ENCODE measurements at regions not wholly inside any gene's neighbourhood (a gene's known extent, or its start where the extent isn't known, plus 50 kb on each side); places are given as distances from the start of the nearest gene placed in this dataset.

- H3K4me3 ChIP-seq (ENCODE audit: low read depth, low read length), result no peak overlapping the region
- no peak for TF ChIP-seq CTCF (IDR thresholded peaks at IDR 0.05; ENCODE audit: low read depth, low read length, missing control alignments)
- no peak for DNase-seq (ENCODE audit: low read depth)
These were observed 209.1 kb upstream of the TUT7 start for GRCh38 chr9:86563350-86563749.

- H3K4me3 ChIP-seq (ENCODE audit: low read depth, low read length), result no peak overlapping the region
- no peak for DNase-seq (ENCODE audit: low read depth)
- TF ChIP-seq CTCF (IDR thresholded peaks at IDR 0.05; ENCODE audit: low read depth, low read length, missing control alignments), result no peak
These were observed 208.5 kb upstream of the TUT7 start for GRCh38 chr9:86562691-86563090.

GRCh38 chr9:86557918-86558317, 203.7 kb upstream of the TUT7 start:
- no peak for TF ChIP-seq CTCF (IDR thresholded peaks at IDR 0.05; ENCODE audit: low read depth, low read length, missing control alignments)
- DNase-seq (ENCODE audit: low read depth), result no peak
- no peak overlapping the region for H3K4me3 ChIP-seq (ENCODE audit: low read depth, low read length)

GRCh38 chr9:86557063-86557766, 203.0 kb upstream of the TUT7 start:
- no peak for TF ChIP-seq CTCF (IDR thresholded peaks at IDR 0.05; ENCODE audit: low read depth, low read length, missing control alignments)
- no peak overlapping the region for H3K4me3 ChIP-seq (ENCODE audit: low read depth, low read length)
- no peak for DNase-seq (ENCODE audit: low read depth)

- H3K4me3 ChIP-seq (ENCODE audit: low read depth, low read length), result no peak overlapping the region
- no peak for DNase-seq (ENCODE audit: low read depth)
- no peak for TF ChIP-seq CTCF (IDR thresholded peaks at IDR 0.05; ENCODE audit: low read depth, low read length, missing control alignments)
These were observed 201.5 kb upstream of the TUT7 start for GRCh38 chr9:86555661-86556060.

GRCh38 chr9:86550401-86550800, 196.2 kb upstream of the TUT7 start:
- no peak for DNase-seq (ENCODE audit: low read depth)
- no peak for TF ChIP-seq CTCF (IDR thresholded peaks at IDR 0.05; ENCODE audit: low read depth, low read length, missing control alignments)
- H3K4me3 ChIP-seq (ENCODE audit: low read depth, low read length), result no peak overlapping the region

GRCh38 chr9:86549920-86550319, 195.7 kb upstream of the TUT7 start:
- TF ChIP-seq CTCF (IDR thresholded peaks at IDR 0.05; ENCODE audit: low read depth, low read length, missing control alignments), result no peak
- H3K4me3 ChIP-seq (ENCODE audit: low read depth, low read length), result no peak overlapping the region
- no peak for DNase-seq (ENCODE audit: low read depth)
